ENCODE measurements at regions not wholly inside any gene's neighbourhood (a gene's known extent, or its start where the extent isn't known, plus 50 kb on each side); places are given as distances from the start of the nearest gene placed in this dataset.

DNA sequence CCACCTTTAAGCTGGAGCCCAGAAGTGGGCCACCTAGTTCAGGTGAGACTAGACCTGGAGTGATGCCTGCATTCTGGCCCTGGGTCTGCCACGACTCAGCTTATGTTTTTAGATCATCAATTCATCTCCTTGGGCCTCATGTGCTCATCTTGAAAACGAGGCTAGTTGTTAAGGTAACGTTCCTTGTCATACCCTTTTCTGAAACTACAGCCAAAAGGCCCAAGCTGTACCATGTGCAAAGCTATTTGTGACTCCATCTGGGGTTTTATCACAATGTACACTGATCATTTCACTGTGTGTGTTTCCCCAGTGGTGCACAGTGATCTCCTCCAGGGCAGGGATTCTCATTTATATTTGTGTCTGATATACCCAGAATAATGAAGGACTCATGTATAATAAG lies 138.4 kb upstream of the COPS8 start:
- TF ChIP-seq RNF2 (IDR thresholded peaks at IDR 0.05) (no peak), ZNF224 (CRISPR knock-in tag; IDR thresholded peaks at IDR 0.05) (no peak), HCFC1 (IDR thresholded peaks at IDR 0.05; ENCODE audit: low read depth, low read length) (no peak), MAFG (tag; conservative IDR thresholded peaks at IDR 0.05) (no peak), DPF2 (IDR thresholded peaks at IDR 0.05) (no peak)
- TF ChIP-seq, protein P1, sequence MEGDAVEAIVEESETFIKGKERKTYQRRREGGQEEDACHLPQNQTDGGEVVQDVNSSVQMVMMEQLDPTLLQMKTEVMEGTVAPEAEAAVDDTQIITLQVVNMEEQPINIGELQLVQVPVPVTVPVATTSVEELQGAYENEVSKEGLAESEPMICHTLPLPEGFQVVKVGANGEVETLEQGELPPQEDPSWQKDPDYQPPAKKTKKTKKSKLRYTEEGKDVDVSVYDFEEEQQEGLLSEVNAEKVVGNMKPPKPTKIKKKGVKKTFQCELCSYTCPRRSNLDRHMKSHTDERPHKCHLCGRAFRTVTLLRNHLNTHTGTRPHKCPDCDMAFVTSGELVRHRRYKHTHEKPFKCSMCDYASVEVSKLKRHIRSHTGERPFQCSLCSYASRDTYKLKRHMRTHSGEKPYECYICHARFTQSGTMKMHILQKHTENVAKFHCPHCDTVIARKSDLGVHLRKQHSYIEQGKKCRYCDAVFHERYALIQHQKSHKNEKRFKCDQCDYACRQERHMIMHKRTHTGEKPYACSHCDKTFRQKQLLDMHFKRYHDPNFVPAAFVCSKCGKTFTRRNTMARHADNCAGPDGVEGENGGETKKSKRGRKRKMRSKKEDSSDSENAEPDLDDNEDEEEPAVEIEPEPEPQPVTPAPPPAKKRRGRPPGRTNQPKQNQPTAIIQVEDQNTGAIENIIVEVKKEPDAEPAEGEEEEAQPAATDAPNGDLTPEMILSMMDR (IDR thresholded peaks at IDR 0.05 in 2 of 3, conservative IDR thresholded peaks at IDR 0.05 in 1 of 3; ENCODE audit: insufficient read depth in 2 of 3, low read depth in 1 of 3, low read length in 3 of 3): no peak
- TF ChIP-seq, protein P2, sequence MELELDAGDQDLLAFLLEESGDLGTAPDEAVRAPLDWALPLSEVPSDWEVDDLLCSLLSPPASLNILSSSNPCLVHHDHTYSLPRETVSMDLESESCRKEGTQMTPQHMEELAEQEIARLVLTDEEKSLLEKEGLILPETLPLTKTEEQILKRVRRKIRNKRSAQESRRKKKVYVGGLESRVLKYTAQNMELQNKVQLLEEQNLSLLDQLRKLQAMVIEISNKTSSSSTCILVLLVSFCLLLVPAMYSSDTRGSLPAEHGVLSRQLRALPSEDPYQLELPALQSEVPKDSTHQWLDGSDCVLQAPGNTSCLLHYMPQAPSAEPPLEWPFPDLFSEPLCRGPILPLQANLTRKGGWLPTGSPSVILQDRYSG (tag; conservative IDR thresholded peaks at IDR 0.05; ENCODE audit: low read depth): no peak

All from K562 (cell line).